K562 (cell line): ENCODE measurements at regions not wholly inside any gene's neighbourhood (a gene's known extent, or its start where the extent isn't known, plus 50 kb on each side); places are given as distances from the start of the nearest gene placed in this dataset.

Experiments used
- ATAC-seq: fragments of 200-7000 bp; cut with Tn5 transposase; 3 replicates; pipeline ENCODE4 v1.9.1; 2020; ENCODE audit warnings: moderate library complexity
- BruUV-seq: library from RNA; stranded (reverse); fragments of 400-500 nt; replicated peaks from 2 replicates; lab custom pipeline; 2021; lab: Mats Ljungman, UMichigan
- CTCF ChIA-PET: fragments of 300-600 bp; formaldehyde crosslinking; extraction: SDS; loops from one replicate; lab custom pipeline; 2021; ENCODE audit warnings: low intra/inter-chr PET ratio; lab: Yijun Ruan, JAX
- POLR2A ChIA-PET: fragments of 300-600, 350-650 bp; sonication (Branson Sonifier 250); formaldehyde crosslinking; extraction: SDS; loops from one replicate; lab custom pipeline; 2021; ENCODE audit warnings: antibody characterized with exemption, inconsistent platforms; lab: Yijun Ruan, JAX
- DNase-seq, 4 experiments: peaks; one replicate each; pipeline versions ENCODE4 v3.0.0 to v3.0.0-alpha.2; 2011 to 2018; ENCODE audit warnings: low spot score in 3 of 4, mixed read lengths in 3 of 4; ENCODE audit errors: extremely low read depth in 1 of 4
- FAIRE-seq: peaks from 2 replicates; lab custom pipeline; 2011; peaks lifted over from hg19 to GRCh38; lab: Jason Lieb, UNC
- H2AFZ ChIP-seq: 2 replicates; pipeline ENCODE4 v1.6.0; 2011; ENCODE audit warnings: low read depth, low read length, control low read depth, inconsistent platforms
- H3K27ac ChIP-seq: fragments of 200-600 bp; 3 replicates; pipeline ENCODE4 v1.8.0; 2011; ENCODE audit warnings: low read depth, mild to moderate bottlenecking, control low read depth, inconsistent platforms, low read length, moderate library complexity, mixed read lengths; ENCODE audit errors: extremely low read depth
- H3K27me3 ChIP-seq, 2 experiments: fragments of 300-600 bp in 1 of 2; 2 replicates in 1 of 2; 3 replicates in 1 of 2; pipeline versions ENCODE4 v1.6.0 to v1.8.0; 2011; ENCODE audit warnings: inconsistent platforms in 2 of 2, low read length in 2 of 2, mild to moderate bottlenecking in 1 of 2, mixed read lengths in 1 of 2, moderate library complexity in 1 of 2; ENCODE audit not compliant: control insufficient read depth in 2 of 2, insufficient read depth in 2 of 2
- H3K36me3 ChIP-seq: fragments of 300-600 bp; 3 replicates; pipeline ENCODE4 v1.8.0; 2011; ENCODE audit warnings: mild to moderate bottlenecking, low read length, inconsistent platforms; ENCODE audit not compliant: control insufficient read depth, insufficient read depth
- H3K4me1 ChIP-seq, 2 experiments: fragments of 200-600 bp in 1 of 2; replicated peaks in 1 of 2; 2 replicates in 1 of 2; 3 replicates in 1 of 2; pipeline versions ENCODE4 v1.5.1 to v1.8.0; 2011; ENCODE audit warnings: inconsistent platforms in 2 of 2, low read length in 2 of 2, mild to moderate bottlenecking in 1 of 2, mixed read lengths in 1 of 2, moderate library complexity in 1 of 2; ENCODE audit not compliant: control insufficient read depth in 2 of 2, insufficient read depth in 2 of 2
- H3K4me2 ChIP-seq: 2 replicates; pipeline ENCODE4 v1.6.1; 2011; ENCODE audit warnings: low read length, control low read depth, inconsistent platforms, mixed read lengths; ENCODE audit not compliant: insufficient read depth
- H3K4me3 ChIP-seq: fragments of 200-600 bp; sonication (generic), shearing (Covaris generic); 2 replicates; pipeline ENCODE4 v1.5.1; 2016; ENCODE audit warnings: control low read depth, inconsistent platforms
- H3K79me2 ChIP-seq: fragments of 200-600 bp; 3 replicates; pipeline ENCODE4 v1.8.0; 2011; ENCODE audit warnings: low read length, inconsistent platforms; ENCODE audit not compliant: control insufficient read depth, insufficient read depth
- H3K9ac ChIP-seq, 2 experiments: 2 replicates each; pipeline versions ENCODE4 v1.6.0 to v1.6.1; 2011; ENCODE audit warnings: low read depth in 2 of 2, low read length in 2 of 2, control low read depth in 1 of 2, inconsistent platforms in 1 of 2, mild to moderate bottlenecking in 1 of 2, mixed read lengths in 1 of 2; ENCODE audit not compliant: insufficient read depth in 1 of 2
- H3K9me1 ChIP-seq: one replicate; pipeline ENCODE4 v1.6.0; 2011; ENCODE audit warnings: inconsistent platforms, mild to moderate bottlenecking, low read length, moderate library complexity; ENCODE audit not compliant: control insufficient read depth, insufficient read depth
- H3K9me3 ChIP-seq: replicated peaks from 2 replicates; pipeline ENCODE4 v1.5.1; 2011; ENCODE audit warnings: low read depth, low read length, inconsistent platforms; ENCODE audit not compliant: control insufficient read depth, insufficient read depth
- H4K20me1 ChIP-seq: replicated peaks from 2 replicates; pipeline ENCODE4 v1.6.1; 2011; ENCODE audit warnings: low read length, inconsistent platforms, mixed read lengths; ENCODE audit not compliant: control insufficient read depth, insufficient read depth
- GTF2F1 ChIP-seq: IDR thresholded peaks from 2 replicates; pipeline ENCODE4 v1.6.1; 2011; ENCODE audit warnings: low read depth, low read length, improper control_type of control experiment
- LCOR ChIP-seq: sonication (generic); formaldehyde crosslinking; IDR thresholded peaks from 2 replicates; pipeline ENCODE4 v1.8.0; 2022; ENCODE audit warnings: mild to moderate bottlenecking, missing genetic modification reagents
- TCF7L2 ChIP-seq: fragments of 150-350 bp; IDR thresholded peaks from 2 replicates; pipeline ENCODE4 v1.6.1; 2016; ENCODE audit warnings: low read depth, mild to moderate bottlenecking, low read length, moderate library complexity
- ZNF316 ChIP-seq: fragments of 450-650 bp; IDR thresholded peaks from 2 replicates; pipeline ENCODE4 v1.6.1; 2016
- ZSCAN29 ChIP-seq: fragments of 450-650 bp; IDR thresholded peaks from 2 replicates; pipeline ENCODE4 v1.6.1; 2017
- WGBS: fragments of 100-300 bp; shearing (Covaris generic); methylation state at CpG from one replicate; pipeline ENCODE4 v1.1.6; 2016; ENCODE audit warnings: low coverage, mixed read lengths; ENCODE audit not compliant: insufficient coverage; ENCODE audit errors: missing lambda C conversion rate; 5-methylcytosine and 5-hydroxymethylcytosine counted together
- in situ Hi-C: fragments of 300-500 bp; cut with MboI; formaldehyde crosslinking; loops from 4 replicates; pipeline ENCODE4 v1.15.0; 2018; ENCODE audit warnings: inconsistent platforms, mixed read lengths
- intact Hi-C: fragments of 100-400 bp; cut with micrococcal nuclease; formaldehyde crosslinking; loops from 2 replicates; pipeline ENCODE4 v1.14.2; 2022

DNA sequence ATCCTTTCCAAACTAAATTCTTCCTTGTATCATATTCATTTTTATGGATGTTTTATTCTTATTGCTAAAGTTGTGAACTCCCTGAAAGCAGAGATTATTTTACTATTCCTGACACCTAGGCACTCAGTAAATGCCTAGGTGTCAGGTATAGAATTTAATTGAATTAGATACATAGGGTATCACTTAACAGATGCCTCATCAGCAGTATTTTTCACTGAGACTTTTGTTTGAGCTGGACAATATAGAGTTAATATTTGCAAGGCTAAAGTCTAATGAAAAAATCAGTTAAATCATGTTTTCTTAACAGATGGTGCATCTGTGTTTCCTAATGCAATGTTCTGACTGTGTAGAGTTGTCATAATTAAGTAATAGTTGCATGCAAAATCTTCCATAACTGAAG is 182.7 kb downstream of the DERA start:
- Histone ChIP-seq H3K79me2 (no peaks in the 10 kb centered on the region), H4K20me1 (no peaks in the 10 kb centered on the region), H3K27ac (no peak overlapping the region), H3K27me3 (no peaks in the 10 kb centered on the region), H3K4me2 (no peak overlapping the region), H3K4me1 (no peaks in the 10 kb centered on the region), H3K4me3 (no peak overlapping the region), H3K9ac (no peak overlapping the region), H3K9me3 (no peaks in the 10 kb centered on the region), H3K36me3 (no peaks in the 10 kb centered on the region), H2AFZ (no peak overlapping the region), H3K9me1 (no peaks in the 10 kb centered on the region)
- no TSS peak for BruUV-seq
- ChIA-PET POLR2A (no interaction called here), CTCF (no interaction called here)
- FAIRE-seq (no peak), ATAC-seq (no peak), DNase-seq (no peak)
- intact Hi-C loops (no loop called here), in situ Hi-C loops (no loop called here)
- TF ChIP-seq TCF7L2 (no peak), LCOR (CRISPR knock-in tag) (no peak), GTF2F1 (no peak)

DNA sequence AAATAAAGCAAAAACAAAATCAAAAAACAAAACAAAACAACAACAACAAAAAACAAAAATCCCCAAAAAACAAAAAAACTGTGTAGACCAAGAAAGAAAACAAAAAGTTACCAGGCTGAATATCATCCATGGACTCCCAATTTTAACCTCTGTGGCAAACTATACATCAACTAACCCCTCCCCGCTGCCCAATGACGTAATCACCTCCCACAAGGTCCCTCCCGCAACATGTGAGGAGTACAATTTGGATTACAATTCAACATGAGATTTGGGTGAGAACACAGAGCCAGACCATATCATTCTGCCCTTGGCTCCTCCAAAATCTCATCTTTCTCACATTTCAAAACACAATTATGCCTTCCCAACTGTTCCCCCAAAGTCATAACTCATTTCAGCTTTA is 179.8 kb downstream of the DERA start:
- no peak for ATAC-seq
- DNase-seq: no peak
- Histone ChIP-seq H3K27ac (no peak overlapping the region), H3K4me2 (no peak overlapping the region), H3K79me2 (no peaks in the 10 kb centered on the region), H3K4me3 (no peak overlapping the region), H3K9me1 (no peaks in the 10 kb centered on the region), H4K20me1 (no peaks in the 10 kb centered on the region), H3K36me3 (no peaks in the 10 kb centered on the region), H3K4me1 (no peaks in the 10 kb centered on the region), H3K9me3 (no peaks in the 10 kb centered on the region), H3K9ac (no peak overlapping the region), H2AFZ (no peak overlapping the region), H3K27me3 (no peaks in the 10 kb centered on the region)
- POLR2A ChIA-PET: no interaction called here
- in situ Hi-C loops (no loop called here), intact Hi-C loops (no loop called here)
- BruUV-seq: no TSS peak
- CTCF ChIA-PET: no interaction called here
- WGBS: 0% methylated on average over 2 of the region's 3 CpGs
- TF ChIP-seq ZNF316 (no peak), ZSCAN29 (no peak)
- no peak for FAIRE-seq
